ENCODE measurements at regions not wholly inside any gene's neighbourhood (a gene's known extent, or its start where the extent isn't known, plus 50 kb on each side); places are given as distances from the start of the nearest gene placed in this dataset.

- no peak for TF ChIP-seq CTCF (IDR thresholded peaks at IDR 0.05)
- TF ChIP-seq EP300 (IDR thresholded peaks at IDR 0.05), result no peak
Measured at GRCh38 chr2:137913169-137913568, 51.1 kb upstream of the HNMT start.

All from ovary (tissue), 3 donors.